GM19468 (cell line): ENCODE measurements at regions not wholly inside any gene's neighbourhood (a gene's known extent, or its start where the extent isn't known, plus 50 kb on each side); places are given as distances from the start of the nearest gene placed in this dataset.
A peak's percentile ranks its signal among the peaks of the same experiment; 100 is the strongest.

Source experiments
- ATAC-seq: cut with Tn5 transposase; IDR thresholded peaks from one replicate; pipeline ENCODE4 v1.9.1; 2021; ENCODE audit warnings: mild to moderate bottlenecking, moderate library complexity, moderate number of reproducible peaks; ENCODE audit not compliant: unreplicated experiment; ENCODE audit errors: extremely low read depth

DNA sequence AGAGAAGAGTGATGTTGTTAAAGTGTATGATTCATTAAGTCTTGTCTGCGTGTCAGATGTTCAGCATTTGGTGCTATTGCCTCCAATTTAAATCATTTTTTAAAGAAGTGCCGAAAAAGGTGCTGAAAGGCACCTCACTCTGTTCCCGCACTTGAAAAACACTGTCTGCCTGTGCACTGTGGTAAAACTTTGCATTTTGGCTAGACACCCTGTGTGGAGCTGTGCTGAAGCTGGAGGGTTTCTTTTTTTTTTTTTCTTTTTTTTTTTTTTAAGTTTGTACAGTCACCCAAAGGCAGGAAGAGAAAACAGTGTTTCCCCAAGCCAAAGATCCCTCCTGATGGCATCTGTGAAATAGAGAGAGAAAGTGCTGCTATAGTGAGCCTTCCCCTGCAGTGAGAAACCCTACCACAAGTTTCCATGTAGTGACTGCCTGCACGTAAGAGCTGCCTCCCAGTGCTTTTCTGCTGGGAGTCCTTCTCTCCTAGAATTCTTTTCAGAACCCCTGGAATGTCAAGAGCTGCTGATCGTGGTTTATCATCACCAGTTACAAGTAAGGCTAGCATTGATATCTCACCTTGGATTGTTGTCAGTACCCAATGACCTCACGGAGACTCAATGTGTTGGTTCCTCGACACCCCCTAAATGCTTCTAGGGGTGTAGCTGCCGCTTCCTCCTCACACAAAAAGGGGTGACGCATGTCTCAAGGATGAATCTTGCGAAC lies 116.0 kb upstream of the SOX9 start:
- ATAC-seq: no peak

DNA sequence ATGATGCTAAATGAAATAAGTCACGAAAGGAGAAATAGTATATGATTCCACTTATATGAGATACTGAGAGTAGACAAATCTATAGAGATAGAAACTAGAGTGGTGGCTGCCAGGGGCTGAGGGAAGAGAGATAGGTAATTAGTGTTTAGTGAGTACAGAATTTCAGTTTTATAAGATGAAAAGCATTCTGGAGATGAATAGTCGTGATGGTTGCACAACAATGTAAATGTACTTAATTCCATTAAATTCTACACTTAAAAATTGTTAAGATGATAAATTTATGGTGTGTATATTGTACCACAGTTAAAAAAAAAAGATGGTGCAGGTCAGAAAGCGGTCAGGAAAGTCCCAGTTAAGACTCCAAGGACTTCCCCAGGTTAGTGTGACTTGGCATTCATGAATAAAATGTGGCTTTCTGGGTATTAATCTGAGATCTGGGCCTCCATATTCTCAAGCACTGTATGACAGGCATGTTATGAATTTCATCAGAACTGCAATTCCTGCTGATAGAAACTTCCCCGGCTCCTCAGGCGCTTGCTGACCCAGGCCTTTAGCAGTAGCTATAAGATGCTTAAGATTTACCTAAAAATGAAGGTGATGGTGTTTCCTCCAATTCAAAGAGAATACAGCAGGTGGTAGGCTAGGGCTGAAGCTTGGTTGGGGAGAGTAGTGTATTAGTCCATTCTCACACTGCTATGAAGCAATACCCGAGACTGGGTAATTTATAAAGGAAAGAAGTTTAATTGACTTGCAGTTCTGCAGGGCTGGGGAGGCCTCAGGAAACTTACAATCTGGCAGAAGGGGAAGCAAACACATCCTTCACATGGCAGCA lies 115.3 kb upstream of the SOX9 start:
- ATAC-seq: no peak

DNA sequence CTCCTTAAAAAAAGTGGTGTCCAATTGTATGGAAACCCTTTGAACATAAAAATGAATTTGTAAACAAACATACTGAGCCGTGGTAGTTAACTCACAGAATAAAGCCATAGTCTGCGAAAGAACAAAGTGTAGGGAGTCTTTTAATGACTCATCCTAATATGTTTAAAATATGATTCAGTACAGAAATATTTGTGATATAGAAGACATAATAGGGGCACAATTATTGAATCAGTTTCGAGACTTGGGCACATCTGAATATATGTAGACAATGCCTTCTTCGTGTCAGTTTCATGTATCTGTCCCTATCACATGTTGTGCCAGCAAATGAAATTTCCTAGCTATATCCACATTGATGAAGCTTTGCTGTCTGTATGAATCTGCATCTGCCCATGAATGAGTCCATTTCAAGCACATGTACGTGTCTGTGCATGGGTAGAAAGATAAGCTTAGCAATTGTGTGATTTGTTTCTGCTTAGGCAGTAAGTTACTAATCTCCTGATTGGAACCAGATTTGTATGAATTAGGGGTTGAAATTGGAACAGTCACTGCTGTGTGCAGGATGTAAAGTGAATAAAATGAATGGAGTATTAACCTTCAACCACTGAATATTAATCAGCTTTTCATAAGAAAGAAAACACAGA lies 112.5 kb upstream of the SOX9 start:
- ATAC-seq: no peak

DNA sequence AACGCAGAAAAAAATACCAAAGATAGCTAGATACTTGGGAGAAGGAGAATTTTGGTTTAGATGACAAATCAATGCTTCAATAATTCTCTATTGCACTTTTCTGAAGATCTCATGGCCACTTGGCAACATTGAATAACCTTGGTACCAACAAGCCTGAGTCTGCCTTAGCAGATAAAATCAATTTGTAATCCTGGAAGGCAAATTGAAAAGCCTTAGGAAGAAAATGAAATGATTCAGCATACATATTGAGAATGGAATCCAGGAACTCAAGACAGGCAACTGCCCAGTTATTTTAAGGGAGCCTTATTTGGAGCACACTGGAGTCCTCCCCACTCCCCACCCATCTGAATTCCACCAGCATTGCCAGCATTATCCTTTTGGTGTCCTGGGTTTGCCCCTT lies 109.3 kb upstream of the SOX9 start:
- no peak for ATAC-seq

DNA sequence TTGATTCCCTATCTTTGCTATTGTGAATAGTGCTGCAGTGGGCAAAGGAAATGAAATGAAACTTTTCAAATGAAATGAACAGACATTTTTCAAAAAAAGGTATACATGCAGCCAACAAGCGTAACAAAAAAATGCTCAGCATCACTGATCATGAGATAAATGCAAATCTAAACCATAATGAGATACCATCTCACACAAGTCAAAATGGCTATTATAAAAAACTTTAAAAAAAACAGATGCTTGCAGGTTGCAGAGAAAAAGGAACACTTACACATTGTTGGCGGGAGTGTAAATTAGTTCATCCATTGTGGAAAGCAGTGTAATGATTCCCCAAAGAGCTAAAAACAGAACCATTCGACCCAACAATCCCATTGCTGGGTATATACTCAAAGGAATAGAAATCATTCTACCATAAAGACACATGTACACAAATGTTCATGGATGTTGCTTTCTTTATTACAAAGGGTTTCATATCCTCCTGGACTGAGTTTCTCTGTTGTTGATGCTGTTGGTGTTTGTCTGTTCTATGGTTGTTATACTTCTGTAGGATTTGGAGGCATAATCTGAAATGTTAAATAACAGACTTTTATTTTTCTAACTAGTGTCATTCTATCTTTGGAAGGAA lies 99.3 kb upstream of the SOX9 start:
- ATAC-seq: no peak

DNA sequence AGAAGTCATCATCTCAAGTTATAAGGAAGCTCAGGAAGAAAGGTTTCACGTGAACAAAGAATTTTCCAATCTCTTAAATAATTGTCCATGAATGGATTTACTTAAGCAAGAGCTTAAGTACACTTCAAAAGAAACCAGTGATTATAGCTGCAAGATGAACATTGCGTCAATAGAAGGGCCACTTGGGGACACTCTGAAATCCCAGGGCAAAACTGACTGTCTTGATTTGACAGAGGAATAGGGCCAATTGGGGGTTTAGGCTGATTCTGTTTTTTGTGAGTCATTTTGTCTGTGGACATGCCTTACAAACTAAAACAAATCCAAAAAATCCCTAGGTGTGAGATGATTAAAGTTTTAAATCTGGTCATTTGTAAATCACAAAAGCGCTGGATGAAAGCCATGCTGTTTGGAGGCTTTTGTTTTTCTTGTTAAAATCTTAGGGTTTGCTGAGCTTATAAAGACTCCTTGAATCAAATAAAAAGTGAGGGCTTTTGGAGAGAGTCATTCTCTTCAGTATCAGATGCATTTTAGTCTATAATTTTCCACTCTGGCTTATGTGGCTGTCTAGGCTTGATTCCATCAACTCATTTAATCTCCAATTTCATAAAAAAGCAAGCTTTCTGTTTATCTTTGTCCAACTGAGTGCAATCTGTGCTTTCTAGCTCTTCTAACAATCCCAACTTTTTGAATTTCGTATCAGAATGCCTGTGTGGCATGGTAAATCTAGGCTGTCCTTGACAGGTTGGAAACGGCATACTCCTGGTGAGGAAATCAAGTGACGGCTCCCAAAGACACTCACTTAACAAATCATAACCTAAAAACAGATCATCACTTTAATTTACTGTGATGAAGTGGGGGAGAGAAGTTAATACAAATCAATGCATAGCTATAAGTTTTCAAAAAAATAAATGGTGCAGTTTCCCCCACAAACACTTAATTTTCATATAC lies 98.2 kb upstream of the SOX9 start:
- ATAC-seq: no peak

DNA sequence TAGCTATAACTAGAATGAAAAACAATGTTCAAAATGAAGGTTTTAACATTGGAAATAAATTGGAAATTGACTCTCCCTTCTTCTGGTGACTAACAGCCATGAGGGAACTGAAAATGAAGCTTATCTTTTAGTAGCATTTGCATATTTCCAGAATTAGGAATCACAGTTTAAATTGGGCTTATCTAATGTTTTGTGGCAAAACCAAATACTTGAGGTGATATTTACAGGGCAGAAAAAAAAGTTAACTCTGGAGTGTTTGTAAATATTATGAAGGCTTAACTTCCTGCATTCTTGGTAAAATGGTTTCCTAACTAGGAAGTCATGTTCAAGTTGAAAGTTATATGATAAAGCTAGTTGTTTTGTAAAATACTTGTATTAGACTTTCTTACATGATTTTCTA lies 96.4 kb upstream of the SOX9 start:
- ATAC-seq: no peak

DNA sequence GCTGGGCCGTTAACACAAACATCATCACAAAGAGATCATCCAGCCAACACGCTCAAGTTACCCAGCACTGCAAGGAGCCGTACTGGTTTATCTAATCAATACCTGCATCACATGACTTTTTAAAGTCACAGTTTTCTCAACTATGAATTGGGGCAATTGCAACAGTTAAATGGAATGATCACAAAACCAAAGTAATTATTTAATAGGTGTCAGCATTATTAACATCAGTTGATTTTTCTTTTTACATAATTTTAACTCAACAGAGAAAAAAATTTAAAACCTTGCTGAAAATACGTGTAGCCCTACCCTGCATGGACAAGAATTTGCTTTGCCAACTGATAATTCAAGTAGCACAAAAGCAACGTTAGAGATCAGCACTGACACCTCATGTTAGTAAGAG lies 95.7 kb upstream of the SOX9 start:
- ATAC-seq: no peak

DNA sequence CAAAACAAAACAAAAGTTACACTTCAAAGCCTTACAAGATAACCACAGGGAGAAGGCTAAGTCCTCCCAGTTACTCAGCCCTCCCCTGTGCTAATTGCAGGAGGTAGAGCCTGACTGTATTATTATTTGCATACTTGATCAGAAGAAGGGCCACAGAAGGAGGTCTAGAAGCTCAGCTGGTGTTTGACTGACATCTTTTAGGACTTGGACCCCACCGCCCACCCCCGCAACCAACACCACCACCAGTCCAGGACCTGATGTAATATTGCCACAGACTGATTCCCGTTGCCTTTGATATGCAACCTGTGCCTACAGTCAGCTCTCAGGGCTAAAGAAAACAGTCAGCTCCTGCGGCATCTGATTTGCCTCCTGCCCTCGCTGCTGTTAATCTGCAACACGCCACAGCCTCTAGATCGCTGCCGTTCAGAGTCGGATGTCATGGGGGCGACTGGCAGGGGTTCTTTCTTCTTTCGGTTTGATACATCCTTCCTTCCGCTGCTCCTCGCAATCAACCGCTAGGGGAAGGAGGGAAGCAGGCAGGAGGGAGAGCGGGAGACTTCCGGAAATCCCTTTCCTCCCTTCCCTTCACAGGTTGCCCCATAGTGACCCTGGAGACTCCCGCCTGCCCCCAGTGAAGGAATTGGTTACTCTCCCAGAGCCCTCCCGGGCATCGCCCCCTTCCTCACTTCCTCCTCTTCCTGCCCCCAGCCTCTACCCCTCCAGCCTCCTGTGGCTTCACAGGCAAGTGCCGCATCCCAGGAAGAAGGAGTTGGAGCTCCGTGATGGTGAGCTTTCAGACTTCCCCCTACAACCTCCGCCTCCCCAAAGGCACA lies 90.5 kb upstream of the SOX9 start:
- peak; percentile 61 for ATAC-seq

DNA sequence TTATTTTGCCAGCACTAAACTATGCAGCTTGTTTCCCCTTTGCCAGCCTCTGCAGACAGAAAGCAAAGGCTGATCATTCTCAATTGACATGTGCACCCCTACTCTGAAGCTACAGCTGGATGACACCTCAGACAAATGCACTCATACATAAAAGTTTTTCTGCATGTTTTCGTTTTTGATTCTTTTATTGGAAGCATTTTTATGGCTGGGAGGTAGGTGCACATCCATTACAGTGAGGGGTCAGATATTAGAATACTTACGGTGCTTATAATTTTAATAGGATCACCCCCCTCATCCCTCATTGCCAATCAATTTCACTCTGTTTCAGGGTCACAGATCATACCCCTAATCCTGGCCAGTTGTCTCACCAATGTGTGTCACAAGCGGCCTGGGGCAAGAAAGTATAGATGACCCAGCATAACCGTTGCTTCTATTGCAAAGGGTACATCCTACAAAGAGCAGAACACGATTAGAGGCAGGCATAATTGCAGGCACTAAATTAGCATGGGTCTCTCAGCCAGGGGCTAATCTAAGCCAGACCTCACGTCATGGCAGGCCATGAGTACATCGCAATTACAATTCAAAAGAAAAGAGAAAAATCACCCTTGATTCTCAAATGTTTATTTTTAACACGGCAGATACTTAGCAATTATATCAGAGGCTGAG lies 89.5 kb upstream of the SOX9 start:
- no peak for ATAC-seq

DNA sequence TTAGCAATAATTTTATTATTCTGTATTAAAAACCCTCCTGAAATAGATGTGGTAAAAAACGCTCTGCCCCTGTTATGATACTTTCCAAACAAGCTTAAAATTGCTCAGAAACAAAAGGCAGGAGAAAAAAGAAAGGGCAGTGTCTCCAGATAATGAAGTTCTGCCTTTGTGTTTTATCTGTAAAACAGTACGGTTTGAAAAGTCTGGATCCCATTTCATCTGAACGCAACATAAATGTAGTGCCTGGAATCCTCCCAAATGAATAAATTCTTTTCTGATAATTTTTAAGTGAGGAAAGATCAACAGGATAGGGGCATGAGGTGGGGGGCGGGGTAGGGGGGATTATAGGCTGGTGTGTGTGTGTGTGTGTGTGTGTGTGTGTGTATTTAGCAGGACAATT lies 87.5 kb upstream of the SOX9 start:
- ATAC-seq: no peak

DNA sequence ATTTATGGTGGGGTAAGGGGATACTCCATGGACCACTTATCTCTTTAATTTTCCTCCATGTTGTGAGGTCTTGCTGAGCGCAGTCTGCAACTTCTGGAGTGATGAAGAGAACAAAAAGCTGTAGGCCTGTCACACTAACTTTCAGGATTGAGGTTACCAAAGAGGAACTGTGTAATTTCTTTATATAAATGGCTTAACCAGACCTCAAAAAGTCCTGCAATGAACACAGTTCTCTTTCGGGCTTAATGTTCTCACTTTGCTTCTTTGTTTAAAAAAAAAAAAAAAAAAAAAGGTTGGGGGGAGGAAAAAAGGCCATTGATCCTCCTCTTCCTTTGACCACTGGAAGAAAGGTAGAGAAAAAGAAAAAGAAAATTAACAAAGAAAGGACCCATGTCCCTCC lies 86.8 kb upstream of the SOX9 start:
- ATAC-seq: no peak

DNA sequence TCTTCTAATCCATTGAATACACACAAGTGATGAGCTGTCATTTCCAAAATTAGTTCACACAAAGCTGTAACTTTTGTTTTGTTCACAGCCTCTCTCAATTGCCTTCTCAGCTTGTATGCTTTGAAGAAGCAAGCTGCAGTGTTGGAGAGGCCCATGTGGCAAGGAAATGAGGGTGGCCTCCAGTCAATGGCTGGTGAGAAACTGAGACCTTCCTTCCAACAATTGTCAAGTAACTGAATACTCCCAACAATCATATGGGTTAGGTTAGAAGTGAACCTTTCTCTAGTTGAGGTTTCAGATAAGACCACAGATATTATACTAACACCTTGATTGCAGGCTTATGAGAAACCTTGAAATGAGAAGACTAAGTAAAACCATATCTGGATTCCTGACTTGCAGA lies 82.4 kb upstream of the SOX9 start:
- ATAC-seq: no peak

DNA sequence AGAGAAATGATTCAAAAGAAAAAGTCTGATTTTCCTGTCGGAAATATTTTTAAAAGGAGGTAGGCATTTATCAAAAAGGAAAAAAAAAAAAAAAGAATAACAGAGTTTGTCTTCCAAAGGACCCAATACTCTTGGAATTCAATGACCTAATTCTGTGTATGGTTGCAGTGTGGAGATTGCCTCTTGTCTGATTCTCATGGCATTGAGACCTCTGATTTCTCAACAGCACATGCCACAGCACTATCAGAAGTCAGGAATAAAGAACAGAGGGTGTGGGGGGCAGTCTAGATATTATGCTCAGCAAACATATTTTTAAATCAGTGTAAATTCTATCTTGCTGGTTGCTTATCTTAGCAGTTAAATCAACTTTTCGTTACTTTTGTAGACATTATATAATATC lies 81.3 kb upstream of the SOX9 start:
- ATAC-seq: no peak

DNA sequence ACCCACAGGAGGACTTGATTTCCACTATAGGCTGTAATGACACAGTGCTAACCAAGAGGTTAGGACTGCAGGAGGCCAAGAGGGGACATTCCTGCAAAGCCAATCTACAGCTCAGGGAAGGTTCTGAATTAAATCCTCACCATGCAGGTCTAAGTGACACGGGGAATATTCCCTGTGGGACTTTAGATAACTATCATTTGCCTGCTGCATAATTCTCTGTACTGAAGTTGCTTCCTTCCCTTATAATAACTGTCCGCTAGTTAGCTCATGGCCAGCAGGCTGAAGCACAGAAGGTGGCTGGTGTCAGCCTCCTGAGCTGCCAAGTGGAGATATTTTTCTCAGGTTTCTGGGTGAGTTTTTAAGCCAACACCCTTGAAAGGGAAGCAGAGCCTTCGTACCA lies 74.6 kb upstream of the SOX9 start:
- ATAC-seq: no peak

DNA sequence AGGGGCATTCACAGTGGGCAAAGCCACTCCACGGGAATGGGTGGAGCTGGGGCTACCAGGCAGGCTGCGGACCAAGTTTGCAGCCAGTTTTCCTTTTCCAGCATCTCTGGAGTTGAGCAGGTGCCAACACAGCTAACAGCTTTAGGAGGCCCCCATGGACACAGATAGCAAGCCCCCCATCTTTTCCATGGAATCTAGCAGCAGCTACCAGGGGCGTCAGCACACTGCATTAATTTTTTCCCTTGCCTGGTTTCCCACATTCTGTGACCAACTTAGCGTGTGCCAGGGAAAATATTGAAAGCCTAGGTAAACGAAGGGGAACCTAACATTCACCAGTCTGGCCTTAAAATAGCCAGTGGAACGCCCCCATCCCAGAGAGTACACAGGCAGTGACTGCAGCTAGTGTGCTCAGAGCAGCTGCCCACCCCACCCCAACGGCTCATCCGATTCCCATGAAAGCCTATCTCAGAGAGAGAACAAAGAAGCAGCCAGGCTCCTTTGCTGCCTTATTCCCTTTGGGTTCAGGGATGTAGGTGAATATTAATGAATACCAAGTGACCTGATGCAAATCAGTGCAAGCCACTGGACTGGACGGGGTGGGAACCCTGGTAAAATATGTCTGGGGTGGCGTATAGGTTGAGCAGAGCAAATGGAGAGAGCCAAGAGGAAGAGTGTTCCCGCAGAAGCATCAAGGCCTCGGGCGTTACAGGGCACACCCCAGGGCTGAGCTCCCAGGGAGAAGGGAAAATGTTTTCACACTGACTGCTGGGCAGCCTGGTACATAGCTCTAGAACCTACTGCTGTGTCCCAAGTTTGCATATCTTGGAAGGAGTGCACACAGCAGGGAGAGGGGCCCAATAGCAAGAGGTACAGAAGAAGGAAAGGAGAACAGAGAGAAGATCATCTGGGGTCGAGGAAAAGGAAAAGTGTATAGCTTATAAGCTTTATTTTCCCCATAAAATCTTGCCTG lies 73.9 kb upstream of the SOX9 start:
- no peak for ATAC-seq

DNA sequence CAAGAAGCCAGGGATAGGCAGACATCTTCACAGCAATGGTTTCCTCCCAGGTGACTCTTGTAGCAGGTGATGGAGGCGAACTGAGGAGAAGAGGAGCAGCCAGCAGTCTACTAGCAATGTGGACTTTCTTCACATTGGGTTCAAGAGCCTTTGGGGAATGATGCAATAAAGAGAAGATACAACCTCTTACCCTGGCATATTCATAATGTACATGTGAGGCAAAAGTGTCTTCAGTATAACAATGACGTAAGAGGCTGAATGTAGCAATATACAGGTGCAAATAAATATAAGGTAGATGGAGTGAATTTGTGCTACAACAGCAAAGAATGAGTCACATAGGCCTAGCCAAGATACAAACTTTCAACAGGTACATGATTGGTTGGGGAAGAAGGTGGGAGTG lies 70.9 kb upstream of the SOX9 start:
- no peak for ATAC-seq
